Natural killer cell (primary cell): ENCODE measurements at regions not wholly inside any gene's neighbourhood (a gene's known extent, or its start where the extent isn't known, plus 50 kb on each side); places are given as distances from the start of the nearest gene placed in this dataset.

Source experiments
- ATAC-seq, 3 donors: fragments of 150-1000 bp in 2 of 3; fragments of 200-7000 bp in 1 of 3; cut with Tn5 transposase; 1 replicate in 1 of 3; 2 replicates in 2 of 3; pipeline ENCODE4 v1.10.0; 2021; ENCODE audit warnings: mild to moderate bottlenecking in 2 of 3, moderate library complexity in 2 of 3
- DNase-seq, 2 donors: peaks; one replicate each; pipeline versions ENCODE4 v3.0.0 to v3.0.0-alpha.2; 2013 to 2021; ENCODE audit warnings: mixed read lengths in 1 of 2
- H3K27ac ChIP-seq: one replicate; pipeline ENCODE4 v1.5.1; 2013; ENCODE audit warnings: mild to moderate bottlenecking, low read length
- H3K27me3 ChIP-seq: one replicate; pipeline ENCODE4 v1.6.1; 2013; ENCODE audit warnings: low read length; ENCODE audit not compliant: control insufficient read depth, insufficient read depth
- H3K36me3 ChIP-seq: one replicate; pipeline ENCODE4 v1.6.1; 2013; ENCODE audit warnings: low read length; ENCODE audit not compliant: control insufficient read depth, insufficient read depth
- H3K4me1 ChIP-seq: one replicate; pipeline ENCODE4 v1.6.1; 2013; ENCODE audit warnings: low read length; ENCODE audit not compliant: control insufficient read depth, insufficient read depth
- H3K4me3 ChIP-seq: one replicate; pipeline ENCODE4 v1.5.1; 2013; ENCODE audit warnings: low read length
- H3K9me3 ChIP-seq: one replicate; pipeline ENCODE4 v1.6.1; 2013; ENCODE audit warnings: low read length; ENCODE audit not compliant: control insufficient read depth, insufficient read depth
- H3K27ac Mint-ChIP-seq, 2 donors: one replicate each; pipeline ENCODE4 v1.8.0; 2022; ENCODE audit warnings: mild to moderate bottlenecking in 2 of 2, mixed read lengths in 2 of 2, moderate library complexity in 1 of 2
- H3K27me3 Mint-ChIP-seq, 2 donors: one replicate each; pipeline ENCODE4 v1.8.0; 2022; ENCODE audit warnings: low read depth in 2 of 2, mixed read lengths in 2 of 2
- H3K36me3 Mint-ChIP-seq: one replicate; pipeline ENCODE4 v1.8.0; 2022; ENCODE audit warnings: mixed read lengths
- H3K4me1 Mint-ChIP-seq, 2 donors: one replicate each; pipeline ENCODE4 v1.8.0; 2022; ENCODE audit warnings: mixed read lengths in 2 of 2
- H3K4me3 Mint-ChIP-seq: one replicate; pipeline ENCODE4 v1.8.0; 2022; ENCODE audit warnings: mild to moderate bottlenecking, moderate library complexity, mixed read lengths
- H3K9me3 Mint-ChIP-seq, 2 donors: one replicate each; pipeline ENCODE4 v1.8.0; 2022; ENCODE audit warnings: mixed read lengths in 2 of 2
- CTCF ChIP-seq: fragments of 200-600 bp; IDR thresholded peaks from one replicate; pipeline ENCODE4 v1.8.0; 2022; ENCODE audit warnings: antibody characterized with exemption
- WGBS: methylation state at CpG from one replicate; pipeline ENCODE4 v1.1.7; 2013; ENCODE audit warnings: missing lambda C conversion rate; ENCODE audit not compliant: insufficient coverage; 5-methylcytosine and 5-hydroxymethylcytosine counted together
- intact Hi-C: fragments of 100-400 bp; cut with micrococcal nuclease; formaldehyde crosslinking; loops from one replicate; pipeline ENCODE4 v1.14.2; 2022

DNA sequence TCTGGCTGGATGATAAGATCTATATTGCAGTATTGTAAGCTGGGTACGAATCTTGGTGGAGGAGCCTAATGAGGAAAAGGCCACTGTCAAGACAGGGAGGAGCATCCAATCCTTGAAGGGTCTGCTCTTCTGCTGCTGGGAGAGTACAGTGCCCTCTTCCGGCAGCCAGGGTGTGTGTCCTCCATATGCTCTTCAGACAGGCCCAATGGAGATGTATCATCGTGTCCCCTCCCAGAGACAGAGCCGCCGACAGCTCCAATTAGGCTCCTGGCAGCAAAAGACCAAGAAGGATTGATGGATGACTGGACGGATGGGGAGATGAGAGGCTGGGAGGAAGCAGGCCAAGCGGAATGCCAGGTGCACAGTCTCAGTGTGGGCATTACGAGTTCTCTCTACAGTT, 51.6 kb upstream of the PIWIL1 start:
- H3K27ac ChIP-seq: no peak overlapping the region
- H3K9me3 ChIP-seq: no peaks in the 10 kb centered on the region
- H3K27ac Mint-ChIP-seq: no peak overlapping the region
- no peaks in the 10 kb centered on the region for H3K36me3 Mint-ChIP-seq
- H3K27me3 Mint-ChIP-seq: peaks cover 0 to 2% of the 10 kb centered on the region in 2 donors
- peaks cover 4% of the 10 kb centered on the region for H3K4me1 ChIP-seq
- peaks cover 0 to 2% of the 10 kb centered on the region in 2 donors for H3K9me3 Mint-ChIP-seq
- intact Hi-C loops: no loop called here
- no peak overlapping the region for H3K4me3 Mint-ChIP-seq
- WGBS: 58% methylated on average over 8 of the region's 8 CpGs
- no peaks in the 10 kb centered on the region for H3K36me3 ChIP-seq
- no peak overlapping the region for H3K4me3 ChIP-seq
- no peak for ATAC-seq
- H3K4me1 Mint-ChIP-seq: no peaks in the 10 kb centered on the region
- H3K27me3 ChIP-seq: no peaks in the 10 kb centered on the region
- TF ChIP-seq CTCF: no peak
- DNase-seq: no peak

- Mint-ChIP-seq H3K36me3 (no peaks in the 10 kb centered on the region), H3K4me3 (no peak overlapping the region), H3K27ac (no peak overlapping the region), H3K27me3 (peaks cover 0 to 2% of the 10 kb centered on the region in 2 donors), H3K9me3 (peaks cover 0 to 3% of the 10 kb centered on the region in 2 donors), H3K4me1 (no peaks in the 10 kb centered on the region)
- H3K36me3 ChIP-seq: no peaks in the 10 kb centered on the region
- no peak overlapping the region for H3K4me3 ChIP-seq
- ATAC-seq: no peak
- H3K9me3 ChIP-seq: no peaks in the 10 kb centered on the region
- no peaks in the 10 kb centered on the region for H3K4me1 ChIP-seq
- intact Hi-C loops: no loop called here
- H3K27ac ChIP-seq: no peak overlapping the region
- DNase-seq: no peak
- no peaks in the 10 kb centered on the region for H3K27me3 ChIP-seq
- 78% methylated on average over 12 of the region's 14 CpGs for WGBS
- no peak for TF ChIP-seq CTCF
Measured at GRCh38 chr12:130286741-130287440, 50.8 kb upstream of the PIWIL1 start.
